ENCODE measurements at regions not wholly inside any gene's neighbourhood (a gene's known extent, or its start where the extent isn't known, plus 50 kb on each side); places are given as distances from the start of the nearest gene placed in this dataset.

GRCh38 chr4:141329174-141329569 lies 108.5 kb downstream of the ZNF330 start:
- Histone ChIP-seq H3K27ac (ENCODE audit: extremely low read depth, low read depth, low read length) (no peak overlapping the region), H3K79me2 (ENCODE audit: control insufficient read depth, insufficient read depth, low read length) (peaks cover 28% of the 10 kb centered on the region), H3K4me3 (no peak overlapping the region; the same call in 1 of the 2 replicates), H3K4me1 (replicated peaks in 1 of 2; ENCODE audit: control insufficient read depth in 2 of 2, insufficient read depth in 2 of 2, low read length in 2 of 2) (peaks cover 0 to 6% of the 10 kb centered on the region in 2 experiments; a peak in 2 of 5 replicates), H3K4me2 (ENCODE audit: insufficient read depth, low read length) (no peak overlapping the region), H4K20me1 (replicated peaks; ENCODE audit: control insufficient read depth, insufficient read depth, low read length) (0 out of 2 replicates have a peak, but pooled peaks cover 4% of the 10 kb centered on the region), H3K9me3 (replicated peaks; ENCODE audit: control insufficient read depth, insufficient read depth, low read depth, low read length) (no peaks in the 10 kb centered on the region), H3K36me3 (ENCODE audit: control insufficient read depth, insufficient read depth, low read length) (peaks cover 2% of the 10 kb centered on the region; the same call in 2 of the 3 replicates), H3K9ac (ENCODE audit: insufficient read depth in 1 of 2, low read depth in 2 of 2, low read length in 2 of 2) (no peak overlapping the region), H2AFZ (ENCODE audit: low read depth, low read length) (no peak overlapping the region), H3K27me3 (ENCODE audit: control insufficient read depth in 2 of 2, insufficient read depth in 2 of 2, low read length in 2 of 2) (no peaks in the 10 kb centered on the region), H3K9me1 (ENCODE audit: control insufficient read depth, insufficient read depth, low read length) (no peaks in the 10 kb centered on the region)
- DNase-seq (ENCODE audit: extremely low read depth in 1 of 4, low spot score in 3 of 4): no peak
- intact Hi-C loops (cut with micrococcal nuclease) (no loop called here), in situ Hi-C loops (cut with MboI) (no loop called here)
- POLR2A ChIA-PET: interaction anchor here (1.5 kb wide), 1 partner anchor 9 kb away, joined by 3 read pairs; no protein-coding TSS in a partner anchor
- CTCF ChIA-PET (ENCODE audit: low intra/inter-chr PET ratio): no interaction called here
- 5% methylated on average over 3 of the region's 3 CpGs for WGBS (ENCODE audit: insufficient coverage, low coverage, missing lambda C conversion rate)
- no TSS peak for BruUV-seq (replicated peaks)
- no peak for FAIRE-seq
- no peak for ATAC-seq
- TF ChIP-seq ZBTB43 (CRISPR knock-in tag; IDR thresholded peaks at IDR 0.05) (no peak), RCOR1 (IDR thresholded peaks at IDR 0.05; ENCODE audit: borderline replicate concordance in 1 of 2, low read depth in 2 of 2, low read length in 2 of 2) (peak; percentile 75 to 83; a peak in 3 of 4 replicates), CEBPG (CRISPR knock-in tag; IDR thresholded peaks at IDR 0.05) (no peak), CEBPG (tag; conservative IDR thresholded peaks at IDR 0.05 in 1 of 2, IDR thresholded peaks at IDR 0.05 in 1 of 2) (peak in 1 of 2 experiments; percentile 71; a peak in 2 of 4 replicates), POU5F1 (IDR thresholded peaks at IDR 0.05; ENCODE audit: borderline replicate concordance, low read depth, low read length, partially characterized antibody) (no peak), POLR2AphosphoS5 (IDR thresholded peaks at IDR 0.05; ENCODE audit: control insufficient read depth, insufficient read depth, low read depth, low read length) (peak; percentile 40; the same call in 1 of the 2 replicates), POLR3A (IDR thresholded peaks at IDR 0.05; ENCODE audit: borderline replicate concordance, extremely low read depth, insufficient read depth, insufficient read length) (no peak), RB1 (IDR thresholded peaks at IDR 0.05; ENCODE audit: low read depth) (no peak), CEBPB (tag; IDR thresholded peaks at IDR 0.05) (peak; percentile 84), HMG20A (CRISPR knock-in tag; conservative IDR thresholded peaks at IDR 0.05) (0 out of 2 replicates have a peak, but pooled peaks have one; percentile 70), RUNX1 (IDR thresholded peaks at IDR 0.05; ENCODE audit: low read depth) (no peak), POLR2G (IDR thresholded peaks at IDR 0.05; ENCODE audit: low read depth, low read length) (0 out of 2 replicates have a peak, but pooled peaks have one; percentile 7), KDM1A (IDR thresholded peaks at IDR 0.05) (peak; percentile 90 to 91), MEF2D (tag; conservative IDR thresholded peaks at IDR 0.05; ENCODE audit: low read depth) (no peak), HEY1 (CRISPR knock-in tag; IDR thresholded peaks at IDR 0.05; ENCODE audit: borderline replicate concordance) (no peak), CHCHD3 (CRISPR knock-in tag; IDR thresholded peaks at IDR 0.05) (no peak), ARHGAP35 (IDR thresholded peaks at IDR 0.05; ENCODE audit: partially characterized antibody) (no peak), HDAC1 (IDR thresholded peaks at IDR 0.05) (peak in 1 of 2 experiments; percentile 57; a peak in 1 of 4 replicates)
- TF ChIP-seq, protein P1, sequence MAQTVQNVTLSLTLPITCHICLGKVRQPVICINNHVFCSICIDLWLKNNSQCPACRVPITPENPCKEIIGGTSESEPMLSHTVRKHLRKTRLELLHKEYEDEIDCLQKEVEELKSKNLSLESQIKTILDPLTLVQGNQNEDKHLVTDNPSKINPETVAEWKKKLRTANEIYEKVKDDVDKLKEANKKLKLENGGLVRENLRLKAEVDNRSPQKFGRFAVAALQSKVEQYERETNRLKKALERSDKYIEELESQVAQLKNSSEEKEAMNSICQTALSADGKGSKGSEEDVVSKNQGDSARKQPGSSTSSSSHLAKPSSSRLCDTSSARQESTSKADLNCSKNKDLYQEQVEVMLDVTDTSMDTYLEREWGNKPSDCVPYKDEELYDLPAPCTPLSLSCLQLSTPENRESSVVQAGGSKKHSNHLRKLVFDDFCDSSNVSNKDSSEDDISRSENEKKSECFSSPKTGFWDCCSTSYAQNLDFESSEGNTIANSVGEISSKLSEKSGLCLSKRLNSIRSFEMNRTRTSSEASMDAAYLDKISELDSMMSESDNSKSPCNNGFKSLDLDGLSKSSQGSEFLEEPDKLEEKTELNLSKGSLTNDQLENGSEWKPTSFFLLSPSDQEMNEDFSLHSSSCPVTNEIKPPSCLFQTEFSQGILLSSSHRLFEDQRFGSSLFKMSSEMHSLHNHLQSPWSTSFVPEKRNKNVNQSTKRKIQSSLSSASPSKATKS (CRISPR knock-in tag; IDR thresholded peaks at IDR 0.05): no peak
